ENCODE measurements at regions not wholly inside any gene's neighbourhood (a gene's known extent, or its start where the extent isn't known, plus 50 kb on each side); places are given as distances from the start of the nearest gene placed in this dataset.

DNA sequence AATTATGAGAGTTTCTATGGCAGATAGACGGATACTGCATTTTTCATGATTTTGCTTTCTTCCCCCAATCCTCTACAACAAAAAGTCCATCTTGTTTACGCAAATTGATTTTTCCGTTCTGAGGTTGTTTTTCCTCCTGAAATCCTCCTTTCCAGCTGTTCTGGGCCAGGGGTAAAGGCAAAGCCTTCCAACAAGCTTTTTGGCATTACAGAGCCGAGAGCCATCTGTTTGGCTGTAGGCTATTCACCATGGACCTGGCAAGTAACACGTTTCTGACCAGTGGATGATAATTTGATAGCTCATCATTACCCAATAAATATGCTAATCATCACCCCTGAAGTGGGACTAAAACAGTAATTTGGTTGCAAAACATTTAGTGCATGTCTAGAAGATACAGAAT lies 226.5 kb downstream of the CBLN4 start:
- no peaks in the 10 kb centered on the region for H3K27me3 ChIP-seq
- TF ChIP-seq POLR2A (IDR thresholded peaks at IDR 0.05) (no peak), POLR2AphosphoS5 (IDR thresholded peaks at IDR 0.05; ENCODE audit: insufficient read depth in 1 of 2, low read depth in 1 of 2) (no peak), CTCF (IDR thresholded peaks at IDR 0.05) (no peak)
- no peak for DNase-seq (ENCODE audit: extremely low spot score in 2 of 2)
- no peaks in the 10 kb centered on the region for H3K36me3 ChIP-seq
- no peak overlapping the region for H3K27ac ChIP-seq
- H3K4me1 ChIP-seq: no peaks in the 10 kb centered on the region
- H3K4me3 ChIP-seq: no peak overlapping the region
- H3K9me3 ChIP-seq: no peaks in the 10 kb centered on the region
- intact Hi-C loops (cut with DNase I): no loop called here

DNA sequence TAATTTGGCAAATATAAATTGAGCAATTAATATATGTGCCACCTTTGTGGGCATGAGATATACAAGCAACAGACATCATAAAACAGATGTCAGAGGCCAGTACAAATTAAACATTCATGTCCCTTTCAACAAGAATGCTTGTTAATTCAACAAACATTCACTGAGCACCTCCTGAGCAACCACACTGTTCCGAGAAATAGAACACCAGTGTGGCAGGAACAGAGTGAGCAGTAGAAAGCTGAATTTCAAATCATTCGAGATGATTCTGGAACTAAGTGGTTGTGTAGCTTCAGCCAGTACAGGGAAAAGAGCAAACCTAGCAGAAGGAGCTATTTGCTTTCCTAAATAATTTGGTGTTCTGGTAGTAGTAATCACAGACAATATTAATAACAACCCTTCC lies 227.7 kb downstream of the CBLN4 start:
- no peaks in the 10 kb centered on the region for H3K4me1 ChIP-seq
- no peaks in the 10 kb centered on the region for H3K27me3 ChIP-seq
- no peaks in the 10 kb centered on the region for H3K9me3 ChIP-seq
- no peak overlapping the region for H3K27ac ChIP-seq
- intact Hi-C loops (cut with DNase I): no loop called here
- no peak overlapping the region for H3K4me3 ChIP-seq
- DNase-seq (ENCODE audit: extremely low spot score in 2 of 2): no peak
- no peak for TF ChIP-seq POLR2AphosphoS5 (IDR thresholded peaks at IDR 0.05; ENCODE audit: insufficient read depth in 1 of 2, low read depth in 1 of 2)
- TF ChIP-seq POLR2A (IDR thresholded peaks at IDR 0.05): no peak
- TF ChIP-seq CTCF (IDR thresholded peaks at IDR 0.05): no peak
- no peaks in the 10 kb centered on the region for H3K36me3 ChIP-seq

DNA sequence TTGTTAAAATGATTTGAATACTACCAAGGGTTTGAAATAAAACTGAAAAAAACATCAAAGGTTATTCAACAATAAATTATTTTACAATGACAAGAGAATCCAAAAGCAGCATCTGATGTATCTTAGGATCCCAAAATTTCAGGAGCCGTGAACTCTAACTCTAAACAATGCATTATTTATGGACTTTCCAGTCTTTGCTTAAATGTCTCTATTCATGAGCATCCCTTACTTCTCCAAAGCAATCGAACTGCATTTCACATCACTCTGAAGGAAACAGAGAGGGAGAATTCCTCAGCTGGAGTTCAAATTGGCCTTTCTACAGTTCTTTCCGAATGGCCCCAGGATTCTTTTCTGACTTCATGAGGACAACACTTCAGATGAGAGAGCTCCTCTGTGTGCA lies 229.1 kb downstream of the CBLN4 start:
- Histone ChIP-seq H3K36me3 (no peaks in the 10 kb centered on the region), H3K27me3 (no peaks in the 10 kb centered on the region), H3K9me3 (no peaks in the 10 kb centered on the region), H3K4me1 (no peaks in the 10 kb centered on the region), H3K4me3 (no peak overlapping the region), H3K27ac (no peak overlapping the region)
- TF ChIP-seq CTCF (IDR thresholded peaks at IDR 0.05) (no peak), POLR2A (IDR thresholded peaks at IDR 0.05) (no peak), POLR2AphosphoS5 (IDR thresholded peaks at IDR 0.05; ENCODE audit: insufficient read depth in 1 of 2, low read depth in 1 of 2) (no peak)
- no peak for DNase-seq (ENCODE audit: extremely low spot score in 2 of 2)
- intact Hi-C loops (cut with DNase I): no loop called here

DNA sequence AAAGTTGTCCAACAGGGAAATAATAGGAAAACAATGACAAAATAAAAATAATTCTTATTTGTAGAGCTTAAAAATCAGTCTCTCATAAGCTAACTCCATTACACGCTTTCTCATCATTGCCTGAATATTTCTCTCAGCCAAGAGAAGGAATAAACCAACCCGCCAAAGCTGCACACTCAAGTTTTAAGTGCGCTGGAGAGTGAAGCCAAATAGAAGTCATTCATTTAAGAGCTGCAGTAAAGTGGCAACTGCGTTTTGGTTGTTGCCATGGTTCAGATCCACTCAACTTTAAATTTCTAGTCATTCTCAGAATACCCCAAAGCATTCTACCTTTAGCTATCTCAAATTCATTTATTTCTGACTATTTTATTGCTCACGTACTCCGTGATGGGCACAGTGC lies 230.7 kb downstream of the CBLN4 start:
- Histone ChIP-seq H3K4me1 (no peaks in the 10 kb centered on the region), H3K9me3 (no peaks in the 10 kb centered on the region), H3K27ac (no peak overlapping the region), H3K36me3 (no peaks in the 10 kb centered on the region), H3K27me3 (no peaks in the 10 kb centered on the region), H3K4me3 (no peak overlapping the region)
- no peak for TF ChIP-seq POLR2AphosphoS5 (IDR thresholded peaks at IDR 0.05; ENCODE audit: insufficient read depth in 1 of 2, low read depth in 1 of 2)
- no peak for TF ChIP-seq CTCF (IDR thresholded peaks at IDR 0.05)
- no peak for TF ChIP-seq POLR2A (IDR thresholded peaks at IDR 0.05)
- intact Hi-C loops (cut with DNase I): no loop called here
- DNase-seq (ENCODE audit: extremely low spot score in 2 of 2): no peak

- H3K27ac ChIP-seq: no peak overlapping the region
- TF ChIP-seq CTCF (IDR thresholded peaks at IDR 0.05) (no peak), POLR2AphosphoS5 (IDR thresholded peaks at IDR 0.05; ENCODE audit: insufficient read depth in 1 of 2, low read depth in 1 of 2) (no peak), POLR2A (IDR thresholded peaks at IDR 0.05) (no peak)
- H3K36me3 ChIP-seq: no peaks in the 10 kb centered on the region
- no peaks in the 10 kb centered on the region for H3K27me3 ChIP-seq
- no peaks in the 10 kb centered on the region for H3K4me1 ChIP-seq
- H3K9me3 ChIP-seq: no peaks in the 10 kb centered on the region
- intact Hi-C loops (cut with DNase I): no loop called here
- DNase-seq (ENCODE audit: extremely low spot score in 2 of 2): no peak
- H3K4me3 ChIP-seq: no peak overlapping the region
Observed at GRCh38 chr20:55761797-55762196, 243.5 kb downstream of the CBLN4 start.

Measured in vagina (tissue), 2 donors.